ENCODE measurements at regions not wholly inside any gene's neighbourhood (a gene's known extent, or its start where the extent isn't known, plus 50 kb on each side); places are given as distances from the start of the nearest gene placed in this dataset.

DNA sequence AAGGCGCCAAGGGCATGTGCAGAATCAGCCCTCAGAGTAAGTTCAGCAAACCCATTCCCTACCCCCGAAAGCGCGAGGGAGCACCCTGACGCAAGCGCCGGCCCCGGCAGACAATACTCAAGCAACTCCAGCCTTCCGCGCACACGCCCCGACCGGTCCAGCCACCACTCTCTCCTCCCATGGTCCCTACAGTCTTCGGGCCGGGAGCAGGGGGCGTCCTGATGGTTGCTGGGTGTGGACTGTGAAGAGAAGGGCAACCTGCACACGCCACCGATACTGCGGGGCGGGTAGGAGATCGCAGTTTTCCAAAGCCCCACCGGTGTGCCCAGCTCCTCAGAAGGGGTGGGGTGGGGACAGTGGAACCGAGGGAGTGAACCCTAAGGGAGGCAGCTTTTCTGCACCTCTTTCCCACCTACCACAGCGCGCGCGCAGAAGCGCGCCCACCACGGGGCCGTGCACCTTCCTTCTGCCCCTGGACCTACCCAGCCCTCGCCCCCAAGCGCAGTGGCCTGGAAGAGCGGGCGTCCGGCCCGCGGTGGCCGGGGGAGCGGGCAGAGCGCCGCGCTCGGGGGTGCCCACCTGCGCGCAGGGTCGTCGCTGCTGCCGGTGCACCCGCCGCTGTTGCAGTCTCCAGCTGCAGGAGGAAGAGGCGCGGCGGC lies 650.2 kb upstream of the DIPK2B start (continued):
- TF ChIP-seq, protein P1, sequence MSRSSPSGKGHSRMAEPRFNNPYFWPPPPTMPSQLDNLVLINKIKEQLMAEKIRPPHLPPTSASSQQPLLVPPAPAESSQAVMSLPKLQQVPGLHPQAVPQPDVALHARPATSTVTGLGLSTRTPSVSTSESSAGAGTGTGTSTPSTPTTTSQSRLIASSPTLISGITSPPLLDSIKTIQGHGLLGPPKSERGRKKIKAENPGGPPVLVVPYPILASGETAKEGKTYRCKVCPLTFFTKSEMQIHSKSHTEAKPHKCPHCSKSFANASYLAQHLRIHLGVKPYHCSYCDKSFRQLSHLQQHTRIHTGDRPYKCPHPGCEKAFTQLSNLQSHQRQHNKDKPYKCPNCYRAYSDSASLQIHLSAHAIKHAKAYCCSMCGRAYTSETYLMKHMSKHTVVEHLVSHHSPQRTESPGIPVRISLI (CRISPR knock-in tag; IDR thresholded peaks at IDR 0.05; ENCODE audit: borderline replicate concordance): no peak
- peak; percentile 23; the same call in 1 of the 2 replicates for TF ChIP-seq ZBTB7B (CRISPR knock-in tag; IDR thresholded peaks at IDR 0.05)
- TF ChIP-seq ZIK1 (CRISPR knock-in tag; IDR thresholded peaks at IDR 0.05; ENCODE audit: borderline replicate concordance, low read depth): no peak
- TF ChIP-seq, protein P2, sequence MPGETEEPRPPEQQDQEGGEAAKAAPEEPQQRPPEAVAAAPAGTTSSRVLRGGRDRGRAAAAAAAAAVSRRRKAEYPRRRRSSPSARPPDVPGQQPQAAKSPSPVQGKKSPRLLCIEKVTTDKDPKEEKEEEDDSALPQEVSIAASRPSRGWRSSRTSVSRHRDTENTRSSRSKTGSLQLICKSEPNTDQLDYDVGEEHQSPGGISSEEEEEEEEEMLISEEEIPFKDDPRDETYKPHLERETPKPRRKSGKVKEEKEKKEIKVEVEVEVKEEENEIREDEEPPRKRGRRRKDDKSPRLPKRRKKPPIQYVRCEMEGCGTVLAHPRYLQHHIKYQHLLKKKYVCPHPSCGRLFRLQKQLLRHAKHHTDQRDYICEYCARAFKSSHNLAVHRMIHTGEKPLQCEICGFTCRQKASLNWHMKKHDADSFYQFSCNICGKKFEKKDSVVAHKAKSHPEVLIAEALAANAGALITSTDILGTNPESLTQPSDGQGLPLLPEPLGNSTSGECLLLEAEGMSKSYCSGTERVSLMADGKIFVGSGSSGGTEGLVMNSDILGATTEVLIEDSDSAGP (CRISPR knock-in tag; IDR thresholded peaks at IDR 0.05; ENCODE audit: borderline replicate concordance): no peak
- no peak for TF ChIP-seq ZNF878 (CRISPR knock-in tag; IDR thresholded peaks at IDR 0.05)
- no peak for TF ChIP-seq CBFB (CRISPR knock-in tag; IDR thresholded peaks at IDR 0.05)
- TF ChIP-seq PLRG1 (conservative IDR thresholded peaks at IDR 0.05): no peak
- TF ChIP-seq, protein P3, sequence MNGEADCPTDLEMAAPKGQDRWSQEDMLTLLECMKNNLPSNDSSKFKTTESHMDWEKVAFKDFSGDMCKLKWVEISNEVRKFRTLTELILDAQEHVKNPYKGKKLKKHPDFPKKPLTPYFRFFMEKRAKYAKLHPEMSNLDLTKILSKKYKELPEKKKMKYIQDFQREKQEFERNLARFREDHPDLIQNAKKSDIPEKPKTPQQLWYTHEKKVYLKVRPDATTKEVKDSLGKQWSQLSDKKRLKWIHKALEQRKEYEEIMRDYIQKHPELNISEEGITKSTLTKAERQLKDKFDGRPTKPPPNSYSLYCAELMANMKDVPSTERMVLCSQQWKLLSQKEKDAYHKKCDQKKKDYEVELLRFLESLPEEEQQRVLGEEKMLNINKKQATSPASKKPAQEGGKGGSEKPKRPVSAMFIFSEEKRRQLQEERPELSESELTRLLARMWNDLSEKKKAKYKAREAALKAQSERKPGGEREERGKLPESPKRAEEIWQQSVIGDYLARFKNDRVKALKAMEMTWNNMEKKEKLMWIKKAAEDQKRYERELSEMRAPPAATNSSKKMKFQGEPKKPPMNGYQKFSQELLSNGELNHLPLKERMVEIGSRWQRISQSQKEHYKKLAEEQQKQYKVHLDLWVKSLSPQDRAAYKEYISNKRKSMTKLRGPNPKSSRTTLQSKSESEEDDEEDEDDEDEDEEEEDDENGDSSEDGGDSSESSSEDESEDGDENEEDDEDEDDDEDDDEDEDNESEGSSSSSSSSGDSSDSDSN (CRISPR knock-in tag; IDR thresholded peaks at IDR 0.05): peak; percentile 62; the same call in 1 of the 2 replicates
- TF ChIP-seq PHF8 (CRISPR knock-in tag; IDR thresholded peaks at IDR 0.05): 0 out of 2 replicates have a peak, but pooled peaks have one; percentile 27
- TF ChIP-seq ZKSCAN1 (IDR thresholded peaks at IDR 0.05; ENCODE audit: low read length): no peak
- TF ChIP-seq, protein P4, sequence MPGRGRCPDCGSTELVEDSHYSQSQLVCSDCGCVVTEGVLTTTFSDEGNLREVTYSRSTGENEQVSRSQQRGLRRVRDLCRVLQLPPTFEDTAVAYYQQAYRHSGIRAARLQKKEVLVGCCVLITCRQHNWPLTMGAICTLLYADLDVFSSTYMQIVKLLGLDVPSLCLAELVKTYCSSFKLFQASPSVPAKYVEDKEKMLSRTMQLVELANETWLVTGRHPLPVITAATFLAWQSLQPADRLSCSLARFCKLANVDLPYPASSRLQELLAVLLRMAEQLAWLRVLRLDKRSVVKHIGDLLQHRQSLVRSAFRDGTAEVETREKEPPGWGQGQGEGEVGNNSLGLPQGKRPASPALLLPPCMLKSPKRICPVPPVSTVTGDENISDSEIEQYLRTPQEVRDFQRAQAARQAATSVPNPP (CRISPR knock-in tag; IDR thresholded peaks at IDR 0.05): no peak
- TF ChIP-seq PRMT3 (CRISPR knock-in tag; IDR thresholded peaks at IDR 0.05; ENCODE audit: borderline replicate concordance, low read depth): no peak
- no peak for TF ChIP-seq MAZ (IDR thresholded peaks at IDR 0.05; ENCODE audit: borderline replicate concordance, low read depth, low read length)
- no peak; the same call in 1 of the 2 replicates for TF ChIP-seq MAZ (CRISPR knock-in tag; IDR thresholded peaks at IDR 0.05; ENCODE audit: low read depth)
- TF ChIP-seq, protein P5, sequence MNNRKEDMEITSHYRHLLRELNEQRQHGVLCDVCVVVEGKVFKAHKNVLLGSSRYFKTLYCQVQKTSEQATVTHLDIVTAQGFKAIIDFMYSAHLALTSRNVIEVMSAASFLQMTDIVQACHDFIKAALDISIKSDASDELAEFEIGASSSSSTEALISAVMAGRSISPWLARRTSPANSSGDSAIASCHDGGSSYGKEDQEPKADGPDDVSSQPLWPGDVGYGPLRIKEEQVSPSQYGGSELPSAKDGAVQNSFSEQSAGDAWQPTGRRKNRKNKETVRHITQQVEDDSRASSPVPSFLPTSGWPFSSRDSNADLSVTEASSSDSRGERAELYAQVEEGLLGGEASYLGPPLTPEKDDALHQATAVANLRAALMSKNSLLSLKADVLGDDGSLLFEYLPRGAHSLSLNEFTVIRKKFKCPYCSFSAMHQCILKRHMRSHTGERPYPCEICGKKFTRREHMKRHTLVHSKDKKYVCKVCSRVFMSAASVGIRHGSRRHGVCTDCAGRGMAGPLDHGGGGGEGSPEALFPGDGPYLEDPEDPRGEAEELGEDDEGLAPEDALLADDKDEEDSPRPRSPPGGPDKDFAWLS (CRISPR knock-in tag; IDR thresholded peaks at IDR 0.05; ENCODE audit: borderline replicate concordance): no peak
- 0 out of 2 replicates have a peak, but pooled peaks have one; percentile 41 for TF ChIP-seq ZNF234 (CRISPR knock-in tag; conservative IDR thresholded peaks at IDR 0.05)
- TF ChIP-seq SIN3B (IDR thresholded peaks at IDR 0.05; ENCODE audit: low read length): no peak
- TF ChIP-seq HNRNPL (IDR thresholded peaks at IDR 0.05; ENCODE audit: low read depth, low read length): no peak
- no peak for TF ChIP-seq MTA3 (CRISPR knock-in tag; IDR thresholded peaks at IDR 0.05)
- TF ChIP-seq NR2F1 (CRISPR knock-in tag; IDR thresholded peaks at IDR 0.05): no peak
- TF ChIP-seq ZNF12 (CRISPR knock-in tag; IDR thresholded peaks at IDR 0.05): no peak
- TF ChIP-seq KLF6 (CRISPR knock-in tag; IDR thresholded peaks at IDR 0.05): no peak
- no peak for TF ChIP-seq TCF12 (IDR thresholded peaks at IDR 0.05)
- TF ChIP-seq TCF12 (CRISPR knock-in tag; IDR thresholded peaks at IDR 0.05): no peak
